NCI-H2107 (cell line): ENCODE measurements at regions not wholly inside any gene's neighbourhood (a gene's known extent, or its start where the extent isn't known, plus 50 kb on each side); places are given as distances from the start of the nearest gene placed in this dataset.
"Not testable (repeated sequence)": the region's sequence is repeated elsewhere in the genome, so short reads cannot be mapped to it uniquely, and the experiment has no call there.

ENCODE experiments used
- DNase-seq: peaks from one replicate; lab custom pipeline; 2025; lab: John Stamatoyannopoulos, UW

DNA sequence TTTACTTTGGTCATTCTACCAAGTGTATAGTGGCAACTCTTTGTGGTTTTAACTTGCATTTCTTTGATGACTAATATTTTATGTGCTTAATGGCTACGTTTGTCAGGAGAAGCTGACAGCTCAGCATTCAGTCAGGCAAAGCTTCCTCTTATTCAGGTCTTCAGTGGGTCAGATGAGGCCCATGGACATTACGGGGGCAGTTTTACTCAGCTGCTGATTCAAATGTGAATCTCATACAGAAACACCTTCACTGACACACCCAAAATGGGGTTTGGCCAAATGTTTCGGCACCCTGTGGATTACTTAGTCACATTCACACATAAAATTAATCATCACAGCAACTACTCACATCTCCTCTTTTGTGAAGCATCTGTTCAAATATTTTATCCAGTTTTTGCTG lies 104.9 kb upstream of the PLD5 start:
- DNase-seq, result no peak

DNA sequence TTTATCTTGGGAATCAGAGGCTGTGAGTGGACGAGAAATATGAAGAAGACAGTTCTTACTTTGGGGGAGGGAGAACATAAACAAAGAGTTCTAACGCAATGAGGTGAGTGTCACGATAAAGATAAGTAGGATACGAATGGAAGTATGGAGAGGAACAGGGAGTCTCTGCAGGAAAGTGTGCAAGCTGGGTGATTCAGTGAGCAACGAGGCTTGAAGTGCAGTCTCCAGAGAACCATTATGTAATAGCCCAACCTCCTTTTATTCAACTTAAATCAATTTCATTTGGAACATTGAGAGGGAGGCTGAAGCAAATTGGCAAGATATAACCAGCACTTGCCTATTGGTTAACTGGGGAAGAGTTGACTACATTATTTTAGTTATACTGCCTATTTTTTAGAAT lies 99.3 kb upstream of the PLD5 start:
- DNase-seq, result no peak

DNA sequence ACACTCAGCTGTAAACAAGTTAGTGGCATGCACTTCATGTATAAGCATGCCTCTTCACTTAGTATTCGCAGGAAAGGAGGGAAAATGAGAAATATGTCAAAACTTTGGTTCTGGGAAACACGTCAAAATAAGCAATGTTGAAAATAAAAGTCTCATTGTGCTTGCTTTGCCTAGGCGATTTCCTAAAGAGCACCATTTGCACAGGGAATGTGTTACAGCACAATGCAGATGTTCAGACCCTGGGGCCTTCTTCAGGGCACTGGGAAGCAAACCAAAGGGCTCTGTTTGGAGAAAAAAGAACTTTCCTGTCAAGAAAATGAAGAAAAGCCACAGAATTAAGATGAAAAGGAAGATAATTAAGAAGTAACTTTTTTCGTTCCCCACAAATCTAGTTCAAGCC lies 98.6 kb upstream of the PLD5 start:
- DNase-seq, result no peak

DNA sequence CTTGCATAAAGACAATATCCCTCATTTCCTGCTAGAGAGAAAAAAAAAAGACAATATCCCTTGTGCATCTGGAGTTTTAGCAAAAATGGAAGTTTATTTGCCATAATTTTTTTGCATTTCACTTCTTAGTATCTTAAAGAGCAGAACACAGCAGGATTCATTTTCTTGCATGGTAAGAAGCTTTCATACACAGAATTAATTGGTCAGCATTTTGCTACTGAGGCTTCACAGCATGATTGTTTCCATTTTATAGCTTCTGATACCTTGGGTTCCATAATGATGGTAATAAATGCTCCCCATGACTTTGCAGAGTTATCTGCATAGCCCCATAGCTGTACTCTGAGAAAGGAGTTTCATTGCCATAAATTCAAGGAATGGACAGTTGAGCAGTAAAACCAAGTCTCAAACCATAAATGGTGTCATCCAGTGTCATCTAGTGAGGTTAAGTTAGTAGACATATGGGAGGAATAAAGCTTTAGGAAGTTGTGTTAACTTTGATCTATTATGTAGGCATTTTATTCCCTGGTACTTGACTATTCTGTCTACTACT lies 88.8 kb upstream of the PLD5 start:
- no peak for DNase-seq

DNA sequence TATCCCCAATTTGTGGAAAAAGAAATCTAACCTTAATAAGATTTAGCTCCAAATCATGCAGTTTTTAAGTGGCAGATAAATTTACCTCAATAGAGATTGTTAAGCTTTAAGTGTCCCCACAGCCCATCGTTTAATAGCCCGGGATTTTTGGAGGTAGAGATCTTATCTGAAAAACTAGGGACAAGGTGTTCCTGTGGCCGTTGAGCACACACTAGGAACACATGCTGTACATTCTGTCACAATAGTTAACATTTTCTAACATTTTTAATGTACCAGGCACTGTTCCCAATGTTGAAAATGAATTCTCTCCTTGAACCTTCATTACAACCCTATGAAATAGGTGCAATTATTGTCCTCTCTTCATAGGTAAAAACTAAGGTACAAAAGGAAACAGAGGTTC lies 85.7 kb upstream of the PLD5 start:
- no peak for DNase-seq

DNA sequence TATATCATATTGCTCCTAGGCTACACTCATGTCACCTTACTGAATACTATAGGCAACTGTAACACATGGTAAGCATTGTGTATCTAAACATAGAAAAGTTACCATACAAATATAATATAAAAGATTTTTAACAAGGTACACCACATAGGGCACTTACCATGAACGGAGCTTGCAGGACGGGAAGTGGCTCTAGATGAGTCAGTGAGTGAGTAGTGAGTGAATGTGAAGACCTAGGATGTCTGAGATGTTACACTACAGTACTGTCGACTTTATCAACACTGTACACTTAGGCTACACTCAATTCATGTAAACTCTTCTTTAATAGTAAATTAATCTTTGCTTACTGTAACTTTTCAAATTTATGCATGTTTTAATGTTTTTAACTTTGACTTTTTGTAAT lies 81.0 kb upstream of the PLD5 start:
- no peak for DNase-seq

DNA sequence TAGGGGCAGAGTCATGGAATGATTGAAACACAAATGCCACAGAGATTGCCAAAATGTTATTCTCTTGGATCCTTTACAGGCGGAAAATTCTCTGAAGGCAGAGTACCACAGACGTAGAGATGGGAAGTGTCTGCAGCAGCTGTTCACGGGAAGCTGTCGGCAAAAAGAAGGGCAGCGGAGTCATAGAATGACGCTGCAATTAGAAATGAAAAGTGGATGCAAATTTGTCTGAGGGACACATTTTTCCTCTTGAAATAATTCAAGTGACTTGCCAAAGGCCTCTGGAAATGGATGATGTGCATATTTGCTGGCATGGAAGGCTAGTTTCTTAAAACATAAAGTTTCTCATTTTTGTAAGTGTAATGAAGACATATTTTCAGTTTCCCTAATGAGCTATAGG lies 77.5 kb upstream of the PLD5 start:
- no peak for DNase-seq

DNA sequence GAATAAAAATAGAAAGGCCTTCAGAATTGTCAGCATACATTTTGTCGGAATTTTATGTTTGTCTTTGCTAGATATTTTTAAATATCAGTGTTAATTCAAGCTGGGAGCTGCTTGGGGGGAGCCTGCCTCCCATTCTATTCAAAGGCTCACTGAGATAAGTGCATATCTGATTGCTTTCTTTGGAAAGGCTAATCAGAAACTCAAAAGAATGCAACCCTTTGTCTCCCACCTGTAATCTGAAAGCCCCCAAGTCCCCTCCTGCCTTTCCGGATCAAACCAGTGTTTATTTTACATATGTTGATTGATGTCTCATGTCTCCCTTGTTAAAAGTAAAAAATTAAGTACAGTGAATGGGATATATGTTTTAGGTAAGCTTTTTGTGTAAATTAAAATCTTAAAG lies 69.3 kb upstream of the PLD5 start:
- not testable (repeated sequence) for DNase-seq

DNA sequence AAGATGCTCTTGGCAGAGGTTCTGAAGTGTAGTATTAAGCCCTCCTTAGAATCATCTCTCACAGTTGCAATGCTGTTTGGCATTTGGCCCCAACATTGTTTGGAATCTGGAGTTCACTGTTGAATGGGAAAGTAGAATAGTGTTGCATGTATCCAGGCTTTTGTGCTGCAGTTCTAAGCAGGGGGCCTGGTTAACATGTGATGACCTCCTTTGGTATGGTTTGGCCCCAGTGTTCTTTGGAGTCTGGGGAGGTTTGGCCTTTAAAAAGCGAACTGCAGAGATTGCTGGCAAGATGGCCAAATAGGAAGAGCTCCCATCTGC lies 61.8 kb upstream of the PLD5 start:
- DNase-seq, result no peak

DNA sequence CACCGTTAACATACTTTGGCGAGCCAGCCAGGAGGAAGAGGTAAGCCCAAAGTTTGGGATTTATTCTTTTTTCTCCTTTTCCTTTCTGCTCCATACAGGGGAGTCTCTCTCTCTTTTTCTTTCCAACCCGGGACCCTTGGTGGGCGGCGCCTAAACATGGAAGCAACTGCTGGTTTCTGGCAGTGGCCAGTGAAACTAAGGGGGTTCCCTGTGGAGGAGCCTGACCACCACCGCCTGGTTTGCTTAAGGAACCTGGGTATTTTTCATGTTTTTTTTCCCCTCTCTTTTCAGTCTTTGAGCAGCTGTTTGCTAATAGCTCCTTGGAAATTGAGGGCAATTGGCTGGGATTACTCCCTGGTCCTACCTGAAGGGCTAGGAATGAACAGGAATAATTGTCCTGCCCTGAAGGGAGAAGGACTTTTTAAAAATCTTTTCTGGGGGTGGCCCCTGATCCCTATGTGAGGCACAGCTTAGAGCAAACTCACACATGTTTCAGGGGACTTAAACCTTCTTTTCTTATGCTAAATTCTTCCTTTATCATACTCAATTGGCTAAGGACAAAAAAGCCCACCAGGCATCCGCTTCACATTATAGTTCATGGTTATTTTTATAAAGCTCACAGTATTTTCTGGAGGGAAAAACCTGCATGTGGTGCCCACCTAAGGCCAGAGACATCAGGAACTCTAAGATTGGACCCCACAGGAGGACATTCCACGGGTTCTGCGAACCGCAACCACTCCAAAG lies 61.3 kb upstream of the PLD5 start:
- DNase-seq, result no peak

DNA sequence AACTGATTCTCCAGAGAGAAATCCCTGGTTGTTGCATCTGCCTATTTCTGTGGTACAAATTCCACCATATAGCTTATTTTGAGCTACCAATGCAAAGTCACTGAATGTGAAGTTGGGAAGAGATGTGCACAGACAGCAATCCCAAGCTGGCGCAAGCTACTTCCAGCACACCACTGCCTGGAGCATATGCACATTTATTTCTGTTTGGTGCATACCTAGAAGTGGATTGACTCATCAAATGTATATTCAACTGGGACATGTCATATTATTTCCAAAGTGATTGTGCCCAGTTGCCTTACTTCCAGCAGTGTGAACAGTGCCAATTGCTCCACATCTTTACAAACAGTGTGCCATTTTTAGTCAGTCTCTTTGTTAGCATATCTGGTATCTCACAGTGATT lies 58.2 kb upstream of the PLD5 start:
- no peak for DNase-seq

DNA sequence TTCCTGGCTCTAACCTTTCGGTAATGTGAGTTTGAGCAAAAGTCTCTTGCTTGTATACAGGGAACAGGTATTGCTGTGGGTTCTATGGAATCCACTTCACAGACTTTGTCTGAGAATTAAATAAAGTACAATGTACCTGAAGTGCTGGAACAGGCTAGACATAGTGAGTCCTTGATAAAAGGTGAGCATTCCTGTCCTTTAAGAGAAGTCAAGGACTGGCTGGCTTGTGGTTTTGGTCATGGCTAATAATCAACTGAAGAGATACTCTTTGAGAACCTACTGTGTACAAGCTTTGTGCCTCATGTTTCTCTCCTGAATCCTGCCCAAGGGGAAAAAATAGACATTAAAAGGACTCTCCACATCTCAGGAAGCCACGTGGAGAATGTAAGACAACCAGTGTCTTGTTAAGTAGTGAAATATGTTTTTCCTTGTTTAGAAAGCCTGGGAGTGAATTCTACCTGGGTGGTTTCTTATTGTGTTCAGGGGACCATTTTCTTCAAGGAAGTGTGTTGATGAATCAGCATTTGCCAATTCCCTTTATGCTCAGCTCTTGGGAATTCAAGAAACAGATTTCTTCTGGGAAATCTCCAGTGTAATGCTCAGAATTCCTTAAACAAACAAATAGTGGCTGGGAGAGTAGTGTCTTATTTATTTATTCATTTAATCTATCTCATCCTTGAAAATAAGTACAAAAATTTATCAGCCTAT lies 55.2 kb upstream of the PLD5 start:
- DNase-seq, result no peak
